PC-3 (cell line): ENCODE measurements at regions not wholly inside any gene's neighbourhood (a gene's known extent, or its start where the extent isn't known, plus 50 kb on each side); places are given as distances from the start of the nearest gene placed in this dataset.

Experiments used
- CTCF ChIP-seq: fragments of 300-600 bp; sonication (generic); conservative IDR thresholded peaks from 2 replicates; pipeline ENCODE4 v1.5.1; 2017; ENCODE audit warnings: antibody characterized with exemption, low read depth, mild to moderate bottlenecking, low read length
- EZH2 ChIP-seq: fragments of 300-600 bp; sonication (generic); IDR thresholded peaks from one replicate; pipeline ENCODE4 v1.6.1; 2017; ENCODE audit warnings: antibody characterized with exemption, mild to moderate bottlenecking, low read length; ENCODE audit not compliant: unreplicated experiment
- EZH2phosphoT487 ChIP-seq: fragments of 300-600 bp; sonication (generic); IDR thresholded peaks from 2 replicates; pipeline ENCODE4 v1.6.1; 2018; ENCODE audit warnings: mild to moderate bottlenecking, antibody characterized with exemption, low read length, borderline replicate concordance

GRCh38 chr4:72689923-72690322 lies 120.9 kb upstream of the ADAMTS3 start:
- no peak for TF ChIP-seq EZH2
- TF ChIP-seq CTCF: no peak
- no peak for TF ChIP-seq EZH2phosphoT487
